ENCODE measurements at regions not wholly inside any gene's neighbourhood (a gene's known extent, or its start where the extent isn't known, plus 50 kb on each side); places are given as distances from the start of the nearest gene placed in this dataset.

- Histone ChIP-seq H3K27ac (no peak overlapping the region), H3K36me3 (ENCODE audit: insufficient read depth, low read length) (no peaks in the 10 kb centered on the region), H3K9me3 (ENCODE audit: low read depth, low read length) (no peaks in the 10 kb centered on the region)
Observed at GRCh38 chr6:114428341-114428740, 85.5 kb upstream of the HS3ST5 start.

GRCh38 chr6:114421199-114421598 is 78.4 kb upstream of the HS3ST5 start:
- H3K36me3 ChIP-seq (ENCODE audit: insufficient read depth, low read length) = no peaks in the 10 kb centered on the region
- TF ChIP-seq EZH2 (IDR thresholded peaks at IDR 0.05) (no peak), POLR2AphosphoS5 (IDR thresholded peaks at IDR 0.05; ENCODE audit: borderline replicate concordance, low read depth, low read length) (no peak), FOXP2 (optimal IDR thresholded peaks at IDR 0.05; ENCODE audit: control extremely low read depth, extremely low read length, insufficient read depth) (no peak)
- H3K9ac ChIP-seq (ENCODE audit: insufficient read length) = no peak overlapping the region
- H3K27ac ChIP-seq = no peak overlapping the region
- no peak for DNase-seq (ENCODE audit: low read depth, low spot score)
- H3K4me3 ChIP-seq = no peak overlapping the region
- no peaks in the 10 kb centered on the region for H3K9me3 ChIP-seq (ENCODE audit: low read depth, low read length)

More at GRCh38 chr6:114428341-114428740, 85.5 kb upstream of the HS3ST5 start:
- no peak overlapping the region for H3K4me3 ChIP-seq
- no peak for DNase-seq (ENCODE audit: low read depth, low spot score)
- no peak overlapping the region for H3K9ac ChIP-seq (ENCODE audit: insufficient read length)
- TF ChIP-seq POLR2AphosphoS5 (IDR thresholded peaks at IDR 0.05; ENCODE audit: borderline replicate concordance, low read depth, low read length) = no peak
- no peak for TF ChIP-seq FOXP2 (optimal IDR thresholded peaks at IDR 0.05; ENCODE audit: control extremely low read depth, extremely low read length, insufficient read depth)
- TF ChIP-seq EZH2 (IDR thresholded peaks at IDR 0.05) = no peak

- TF ChIP-seq FOXP2 (optimal IDR thresholded peaks at IDR 0.05; ENCODE audit: control extremely low read depth, extremely low read length, insufficient read depth) = no peak
- TF ChIP-seq EZH2 (IDR thresholded peaks at IDR 0.05) = no peak
- TF ChIP-seq POLR2AphosphoS5 (IDR thresholded peaks at IDR 0.05; ENCODE audit: borderline replicate concordance, low read depth, low read length) = no peak
- Histone ChIP-seq H3K4me3 (no peak overlapping the region), H3K9me3 (ENCODE audit: low read depth, low read length) (no peaks in the 10 kb centered on the region), H3K9ac (ENCODE audit: insufficient read length) (no peak overlapping the region), H3K27ac (no peak overlapping the region), H3K36me3 (ENCODE audit: insufficient read depth, low read length) (no peaks in the 10 kb centered on the region)
- no peak for DNase-seq (ENCODE audit: low read depth, low spot score)
Observed at GRCh38 chr6:114419175-114419574, 76.4 kb upstream of the HS3ST5 start.

- no peak for DNase-seq (ENCODE audit: low read depth, low spot score)
- H3K9me3 ChIP-seq (ENCODE audit: low read depth, low read length) = no peaks in the 10 kb centered on the region
- H3K27ac ChIP-seq = no peak overlapping the region
- H3K9ac ChIP-seq (ENCODE audit: insufficient read length) = no peak overlapping the region
- TF ChIP-seq FOXP2 (optimal IDR thresholded peaks at IDR 0.05; ENCODE audit: control extremely low read depth, extremely low read length, insufficient read depth) = no peak
- no peak for TF ChIP-seq EZH2 (IDR thresholded peaks at IDR 0.05)
- TF ChIP-seq POLR2AphosphoS5 (IDR thresholded peaks at IDR 0.05; ENCODE audit: borderline replicate concordance, low read depth, low read length) = no peak
- H3K36me3 ChIP-seq (ENCODE audit: insufficient read depth, low read length) = no peaks in the 10 kb centered on the region
- H3K4me3 ChIP-seq = no peak overlapping the region
Observed at GRCh38 chr6:114418304-114418972, 75.6 kb upstream of the HS3ST5 start.

GRCh38 chr6:114407426-114408035 is 64.7 kb upstream of the HS3ST5 start:
- Histone ChIP-seq H3K36me3 (ENCODE audit: insufficient read depth, low read length) (no peaks in the 10 kb centered on the region), H3K9me3 (ENCODE audit: low read depth, low read length) (no peaks in the 10 kb centered on the region), H3K27ac (no peak overlapping the region), H3K9ac (ENCODE audit: insufficient read length) (no peak overlapping the region), H3K4me3 (no peak overlapping the region)
- no peak for DNase-seq (ENCODE audit: low read depth, low spot score)
- no peak for TF ChIP-seq POLR2AphosphoS5 (IDR thresholded peaks at IDR 0.05; ENCODE audit: borderline replicate concordance, low read depth, low read length)

GRCh38 chr6:114404339-114404955 is 61.6 kb upstream of the HS3ST5 start:
- TF ChIP-seq FOXP2 (optimal IDR thresholded peaks at IDR 0.05; ENCODE audit: control extremely low read depth, extremely low read length, insufficient read depth) (no peak), POLR2AphosphoS5 (IDR thresholded peaks at IDR 0.05; ENCODE audit: borderline replicate concordance, low read depth, low read length) (no peak), EZH2 (IDR thresholded peaks at IDR 0.05) (no peak)
- no peaks in the 10 kb centered on the region for H3K9me3 ChIP-seq (ENCODE audit: low read depth, low read length)
- no peak overlapping the region for H3K4me3 ChIP-seq
- no peak overlapping the region for H3K9ac ChIP-seq (ENCODE audit: insufficient read length)
- DNase-seq (ENCODE audit: low read depth, low spot score) = no peak
- H3K36me3 ChIP-seq (ENCODE audit: insufficient read depth, low read length) = no peaks in the 10 kb centered on the region
- H3K27ac ChIP-seq = no peak overlapping the region

GRCh38 chr6:114403858-114404257 is 61.0 kb upstream of the HS3ST5 start:
- no peak overlapping the region for H3K27ac ChIP-seq
- H3K9me3 ChIP-seq (ENCODE audit: low read depth, low read length) = no peaks in the 10 kb centered on the region
- DNase-seq (ENCODE audit: low read depth, low spot score) = no peak
- H3K9ac ChIP-seq (ENCODE audit: insufficient read length) = no peak overlapping the region
- TF ChIP-seq EZH2 (IDR thresholded peaks at IDR 0.05) = no peak
- no peak for TF ChIP-seq POLR2AphosphoS5 (IDR thresholded peaks at IDR 0.05; ENCODE audit: borderline replicate concordance, low read depth, low read length)
- TF ChIP-seq FOXP2 (optimal IDR thresholded peaks at IDR 0.05; ENCODE audit: control extremely low read depth, extremely low read length, insufficient read depth) = no peak
- H3K36me3 ChIP-seq (ENCODE audit: insufficient read depth, low read length) = no peaks in the 10 kb centered on the region
- no peak overlapping the region for H3K4me3 ChIP-seq

- Histone ChIP-seq H3K9ac (ENCODE audit: insufficient read length) (no peak overlapping the region), H3K36me3 (ENCODE audit: insufficient read depth, low read length) (no peaks in the 10 kb centered on the region), H3K9me3 (ENCODE audit: low read depth, low read length) (no peaks in the 10 kb centered on the region), H3K27ac (no peak overlapping the region), H3K4me3 (no peak overlapping the region)
- DNase-seq (ENCODE audit: low read depth, low spot score) = no peak
- no peak for TF ChIP-seq FOXP2 (optimal IDR thresholded peaks at IDR 0.05; ENCODE audit: control extremely low read depth, extremely low read length, insufficient read depth)
- no peak for TF ChIP-seq POLR2AphosphoS5 (IDR thresholded peaks at IDR 0.05; ENCODE audit: borderline replicate concordance, low read depth, low read length)
- no peak for TF ChIP-seq EZH2 (IDR thresholded peaks at IDR 0.05)
Observed at GRCh38 chr6:114398481-114398880, 55.7 kb upstream of the HS3ST5 start.

Measured in SK-N-MC (cell line).